IPS-NIHi11 (cell line): ENCODE measurements at regions not wholly inside any gene's neighbourhood (a gene's known extent, or its start where the extent isn't known, plus 50 kb on each side); places are given as distances from the start of the nearest gene placed in this dataset.

Experiments used
- DNase-seq: peaks from one replicate; pipeline ENCODE4 v3.0.0; 2012; ENCODE audit warnings: mixed read lengths, low spot score

- DNase-seq: no peak
Observed at GRCh38 chr10:21263263-21263803, 262.1 kb downstream of the SKIDA1 start.

- no peak for DNase-seq
Observed at GRCh38 chr10:21261842-21262294, 263.6 kb downstream of the SKIDA1 start.

- peak; percentile 41 for DNase-seq
Observed at GRCh38 chr10:21260506-21261149, 264.9 kb downstream of the SKIDA1 start.

GRCh38 chr10:21260066-21260465 is 265.4 kb downstream of the SKIDA1 start:
- no peak for DNase-seq

GRCh38 chr10:21257919-21258318 is 267.6 kb downstream of the SKIDA1 start:
- no peak for DNase-seq

- DNase-seq: no peak
Observed at GRCh38 chr10:21257191-21257590, 268.3 kb downstream of the SKIDA1 start.

- DNase-seq: no peak
Observed at GRCh38 chr10:21249435-21249834, 276.0 kb downstream of the SKIDA1 start.

GRCh38 chr10:21247592-21247991 is 277.9 kb downstream of the SKIDA1 start:
- DNase-seq: no peak

- DNase-seq: no peak
Observed at GRCh38 chr10:21246178-21246577, 279.3 kb downstream of the SKIDA1 start.

- no peak for DNase-seq
Observed at GRCh38 chr10:21243748-21244257, 281.7 kb downstream of the SKIDA1 start.

- DNase-seq: no peak
Observed at GRCh38 chr10:21242915-21243314, 282.6 kb downstream of the SKIDA1 start.

GRCh38 chr10:21238717-21239116 is 286.8 kb downstream of the SKIDA1 start:
- no peak for DNase-seq

- DNase-seq: no peak
Observed at GRCh38 chr10:21238044-21238443, 287.4 kb downstream of the SKIDA1 start.

- DNase-seq: no peak
Observed at GRCh38 chr10:21234761-21235160, 290.7 kb downstream of the SKIDA1 start.

- DNase-seq: no peak
Observed at GRCh38 chr10:21230219-21230618, 295.3 kb downstream of the SKIDA1 start.

GRCh38 chr10:21217748-21218367 is 307.6 kb downstream of the SKIDA1 start:
- no peak for DNase-seq

GRCh38 chr10:21217107-21217506 is 308.4 kb downstream of the SKIDA1 start:
- no peak for DNase-seq

- no peak for DNase-seq
Observed at GRCh38 chr10:21214329-21214728, 311.2 kb downstream of the SKIDA1 start.

GRCh38 chr10:21213381-21213780 is 312.1 kb downstream of the SKIDA1 start:
- DNase-seq: no peak

GRCh38 chr10:21212912-21213311 is 312.6 kb downstream of the SKIDA1 start:
- no peak for DNase-seq

- no peak for DNase-seq
Observed at GRCh38 chr10:21212348-21212747, 313.1 kb downstream of the SKIDA1 start.

- no peak for DNase-seq
Observed at GRCh38 chr10:21209495-21209894, 312.4 kb upstream of the NEBL start.

GRCh38 chr10:21208666-21209316 is 311.7 kb upstream of the NEBL start:
- no peak for DNase-seq
